ENCODE measurements at regions not wholly inside any gene's neighbourhood (a gene's known extent, or its start where the extent isn't known, plus 50 kb on each side); places are given as distances from the start of the nearest gene placed in this dataset.

- Histone ChIP-seq H3K27ac (ENCODE audit: low read length) (no peak overlapping the region), H3K4me1 (ENCODE audit: control insufficient read depth, insufficient read depth, low read length) (no peaks in the 10 kb centered on the region), H3K9me3 (ENCODE audit: control insufficient read depth, insufficient read depth, low read depth, low read length) (no peaks in the 10 kb centered on the region), H3K4me3 (ENCODE audit: low read depth in 2 of 2, low read length in 2 of 2) (no peak overlapping the region), H3K27me3 (ENCODE audit: control insufficient read depth, insufficient read depth, low read length) (no peaks in the 10 kb centered on the region), H3K36me3 (ENCODE audit: control insufficient read depth, insufficient read depth, low read length) (no peaks in the 10 kb centered on the region)
- ATAC-seq = no peak
- ChIA-PET CTCF (no interaction called here), POLR2A (no interaction called here)
- BruUV-seq (replicated peaks) = no TSS peak
- no peak for DNase-seq (ENCODE audit: low read depth, low spot score)
- in situ Hi-C loops (cut with HindIII; ENCODE audit: low pct_unique_long_range_greater_than_20kb, low sequenced_read_pairs) (no loop called here), intact Hi-C loops (cut with micrococcal nuclease; ENCODE audit: unreplicated experiment) (no loop called here)
- TF ChIP-seq CTCF (IDR thresholded peaks at IDR 0.05) = no peak
- no peak for TF ChIP-seq POLR2AphosphoS5 (IDR thresholded peaks at IDR 0.05; ENCODE audit: low read depth, low read length)
- no peak for TF ChIP-seq SIN3A (IDR thresholded peaks at IDR 0.05; ENCODE audit: borderline replicate concordance, insufficient read depth, low read depth, low read length)
- TF ChIP-seq TCF7L2 (IDR thresholded peaks at IDR 0.05; ENCODE audit: low read depth, low read length) = no peak
- TF ChIP-seq REST (IDR thresholded peaks at IDR 0.05; ENCODE audit: insufficient read depth in 1 of 2, low read depth in 2 of 2, low read length in 1 of 2) = no peak
Measured at GRCh38 chr16:62089715-62090114, 53.5 kb upstream of the CDH8 start.

- ATAC-seq (no peak), DNase-seq (ENCODE audit: low read depth, low spot score) (no peak)
- no peaks in the 10 kb centered on the region for H3K36me3 ChIP-seq (ENCODE audit: control insufficient read depth, insufficient read depth, low read length)
- H3K9me3 ChIP-seq (ENCODE audit: control insufficient read depth, insufficient read depth, low read depth, low read length) = no peaks in the 10 kb centered on the region
- CTCF ChIA-PET = no interaction called here
- POLR2A ChIA-PET = no interaction called here
- no peak overlapping the region for H3K4me3 ChIP-seq (ENCODE audit: low read depth in 2 of 2, low read length in 2 of 2)
- TF ChIP-seq SIN3A (IDR thresholded peaks at IDR 0.05; ENCODE audit: borderline replicate concordance, insufficient read depth, low read depth, low read length) (no peak), CTCF (IDR thresholded peaks at IDR 0.05) (no peak), POLR2AphosphoS5 (IDR thresholded peaks at IDR 0.05; ENCODE audit: low read depth, low read length) (no peak), TCF7L2 (IDR thresholded peaks at IDR 0.05; ENCODE audit: low read depth, low read length) (no peak), REST (IDR thresholded peaks at IDR 0.05; ENCODE audit: insufficient read depth in 1 of 2, low read depth in 2 of 2, low read length in 1 of 2) (no peak)
- BruUV-seq (replicated peaks) = no TSS peak
- in situ Hi-C loops (cut with HindIII; ENCODE audit: low pct_unique_long_range_greater_than_20kb, low sequenced_read_pairs) = no loop called here
- intact Hi-C loops (cut with micrococcal nuclease; ENCODE audit: unreplicated experiment) = no loop called here
- no peaks in the 10 kb centered on the region for H3K4me1 ChIP-seq (ENCODE audit: control insufficient read depth, insufficient read depth, low read length)
- no peaks in the 10 kb centered on the region for H3K27me3 ChIP-seq (ENCODE audit: control insufficient read depth, insufficient read depth, low read length)
- no peak overlapping the region for H3K27ac ChIP-seq (ENCODE audit: low read length)
Measured at GRCh38 chr16:62088731-62089410, 52.6 kb upstream of the CDH8 start.
